HG03558 (cell line): ENCODE measurements at regions not wholly inside any gene's neighbourhood (a gene's known extent, or its start where the extent isn't known, plus 50 kb on each side); places are given as distances from the start of the nearest gene placed in this dataset.
"Not testable (repeated sequence)": the region's sequence is repeated elsewhere in the genome, so short reads cannot be mapped to it uniquely, and the experiment has no call there.

Experiments
- ATAC-seq: cut with Tn5 transposase; IDR thresholded peaks from one replicate; pipeline ENCODE4 v1.9.1; 2021; ENCODE audit warnings: moderate number of reproducible peaks; ENCODE audit not compliant: unreplicated experiment; ENCODE audit errors: extremely low read depth

DNA sequence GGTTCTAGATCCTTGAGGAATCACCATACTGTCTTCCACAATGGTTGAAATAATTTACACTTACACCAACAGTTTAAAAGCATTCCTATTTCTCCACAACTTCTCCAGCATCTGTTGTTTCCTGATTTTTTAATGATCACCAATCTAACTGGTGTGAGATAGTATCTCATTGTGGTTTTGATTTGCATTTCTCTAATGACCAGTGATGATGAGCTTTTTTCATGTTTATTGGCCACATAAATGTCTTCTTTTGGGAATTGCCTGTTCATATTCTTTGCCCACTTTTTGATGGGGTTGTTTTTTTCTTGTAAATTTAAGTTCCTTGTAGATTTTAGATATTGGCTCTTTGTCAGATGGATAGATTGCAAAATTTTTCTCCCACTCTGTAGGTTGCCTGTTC, 138.2 kb downstream of the CXCL12 start:
- ATAC-seq: not testable (repeated sequence)

DNA sequence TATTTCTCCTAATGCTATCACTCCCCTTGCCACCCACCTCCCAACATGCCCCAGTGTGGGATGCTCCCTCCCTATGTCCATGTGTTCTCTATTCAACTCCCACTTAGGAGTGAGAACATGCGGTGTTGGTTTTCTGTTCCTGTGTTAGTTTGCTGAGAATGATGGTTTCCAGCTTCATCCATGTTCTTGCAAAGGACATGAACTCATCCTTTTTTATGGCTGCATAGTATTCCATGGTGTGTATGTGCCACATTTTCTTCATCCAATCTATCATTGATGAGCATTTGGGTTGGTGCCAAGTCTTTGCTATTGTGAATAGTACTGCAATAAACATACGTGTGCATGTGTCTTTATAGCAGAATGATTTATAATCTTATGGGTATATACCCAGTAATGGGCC, 138.6 kb downstream of the CXCL12 start:
- not testable (repeated sequence) for ATAC-seq

DNA sequence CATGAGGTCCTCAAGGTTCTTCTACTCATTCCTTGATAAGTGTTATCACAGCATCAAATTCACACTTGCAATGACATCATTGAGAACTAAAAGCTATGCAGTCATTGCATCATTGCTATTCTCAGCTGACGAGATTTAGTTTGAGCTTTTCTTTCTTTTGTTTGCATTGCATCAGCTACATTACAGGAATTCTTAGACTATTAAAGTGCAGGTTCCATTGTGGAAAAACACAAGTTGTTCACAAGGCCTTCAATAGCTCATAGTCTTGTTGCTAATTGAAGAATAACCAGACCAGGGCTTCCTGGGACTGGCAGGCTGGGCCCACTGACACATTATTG, 139.3 kb downstream of the CXCL12 start:
- no peak for ATAC-seq

- ATAC-seq: no peak
These were observed 139.9 kb downstream of the CXCL12 start for GRCh38 chr10:44244745-44245600.

DNA sequence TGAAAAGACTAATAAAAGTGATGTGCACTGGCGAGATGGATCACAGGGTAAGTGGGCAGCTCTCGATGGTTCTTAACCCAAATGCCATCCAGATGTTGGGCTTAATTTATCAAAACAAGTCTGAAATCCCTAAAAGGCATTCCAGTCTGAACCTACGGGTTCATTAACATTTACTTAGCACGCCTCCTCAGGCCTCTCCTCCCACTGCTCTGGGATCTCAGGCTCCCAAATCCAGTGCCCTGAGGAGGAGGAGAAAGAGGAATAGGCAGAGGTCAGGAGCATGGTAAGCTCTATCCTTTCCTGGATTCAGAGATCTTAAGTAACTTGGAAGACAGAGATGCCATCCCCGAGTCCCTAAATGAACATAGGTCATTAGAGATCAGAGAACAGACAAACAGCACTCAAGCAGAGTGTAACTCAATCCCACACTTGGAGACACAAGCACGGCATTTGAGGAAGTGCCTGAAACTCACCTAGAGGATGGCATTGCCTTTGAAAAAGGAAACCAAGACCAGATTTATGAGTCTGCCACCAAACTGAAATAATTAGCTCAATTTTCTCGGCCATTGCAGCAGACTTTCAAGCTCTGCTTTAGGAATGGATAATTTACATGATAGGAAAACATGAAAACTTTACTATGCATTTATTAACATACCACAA, 140.9 kb downstream of the CXCL12 start:
- no peak for ATAC-seq

GRCh38 chr10:44242826-44243225, 142.1 kb downstream of the CXCL12 start:
- no peak for ATAC-seq

GRCh38 chr10:44242091-44242490, 142.8 kb downstream of the CXCL12 start:
- ATAC-seq: no peak

DNA sequence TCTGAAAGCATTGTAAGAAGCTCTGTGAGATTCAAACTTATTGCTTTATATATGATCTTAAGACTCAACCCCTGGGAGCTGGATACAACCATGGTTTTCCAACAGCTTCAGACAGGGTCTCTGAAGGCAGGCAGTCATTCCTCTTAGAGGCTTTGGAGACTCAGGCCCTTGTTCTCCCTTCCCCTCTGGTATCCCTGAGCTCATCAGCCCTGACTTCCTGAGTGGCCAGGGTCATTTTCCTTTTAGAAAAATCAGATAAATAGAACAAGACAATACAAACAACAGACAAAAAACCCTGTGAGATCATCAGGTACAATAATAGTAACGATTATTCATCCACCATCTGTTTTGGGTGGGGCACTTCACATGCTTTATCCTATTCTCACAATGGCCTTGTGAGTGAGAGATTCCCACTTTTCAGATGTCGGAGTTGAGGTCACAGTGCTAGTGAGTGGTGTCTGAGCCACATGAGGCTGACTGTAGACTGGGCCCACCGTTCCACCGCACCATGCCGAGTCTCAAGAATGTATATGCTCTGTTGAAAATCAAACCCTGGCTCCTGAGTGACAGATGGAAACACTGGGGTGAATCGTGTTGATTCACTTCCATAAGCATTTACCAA, 144.2 kb downstream of the CXCL12 start:
- no peak for ATAC-seq

DNA sequence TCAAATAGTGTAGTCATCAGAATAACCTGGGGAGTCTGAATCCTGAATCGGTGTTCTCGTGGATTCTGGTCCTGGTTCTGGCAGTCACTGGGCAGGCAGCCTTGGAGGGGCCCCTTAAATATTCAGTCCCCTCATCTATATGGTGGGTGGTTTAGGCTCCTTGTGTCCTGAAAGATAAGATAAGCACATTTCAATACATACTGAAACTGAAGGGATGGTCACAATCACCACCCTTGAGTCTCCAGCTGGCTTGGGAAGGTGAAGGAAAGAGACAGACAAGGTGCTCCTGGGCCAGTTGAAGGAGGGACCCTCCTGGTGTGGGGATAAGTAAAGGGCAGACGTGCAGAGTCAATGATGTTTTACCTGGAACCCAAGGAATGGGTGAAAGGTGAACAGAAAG, 146.7 kb downstream of the CXCL12 start:
- no peak for ATAC-seq

GRCh38 chr10:44237364-44238049, 147.4 kb downstream of the CXCL12 start:
- no peak for ATAC-seq

DNA sequence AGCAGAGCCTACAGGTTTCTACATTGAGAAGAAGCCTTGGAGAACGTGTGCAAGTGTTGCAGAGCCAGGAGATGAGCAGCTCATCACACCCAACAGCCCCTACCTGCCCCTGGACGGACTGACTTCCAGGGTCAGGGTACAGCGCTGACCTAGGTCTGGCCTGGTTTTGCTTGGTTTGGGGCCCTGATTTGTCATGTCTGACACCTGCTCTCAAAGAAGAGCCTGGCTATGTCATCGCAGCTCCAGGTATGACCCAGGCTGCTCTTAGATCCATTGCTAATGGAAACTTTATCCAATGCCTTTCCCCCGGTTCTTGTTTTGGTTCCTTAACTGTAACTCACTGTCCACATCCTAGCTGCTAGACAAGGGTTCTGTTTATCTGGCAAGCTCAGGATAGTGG, 149.5 kb downstream of the CXCL12 start:
- no peak for ATAC-seq

DNA sequence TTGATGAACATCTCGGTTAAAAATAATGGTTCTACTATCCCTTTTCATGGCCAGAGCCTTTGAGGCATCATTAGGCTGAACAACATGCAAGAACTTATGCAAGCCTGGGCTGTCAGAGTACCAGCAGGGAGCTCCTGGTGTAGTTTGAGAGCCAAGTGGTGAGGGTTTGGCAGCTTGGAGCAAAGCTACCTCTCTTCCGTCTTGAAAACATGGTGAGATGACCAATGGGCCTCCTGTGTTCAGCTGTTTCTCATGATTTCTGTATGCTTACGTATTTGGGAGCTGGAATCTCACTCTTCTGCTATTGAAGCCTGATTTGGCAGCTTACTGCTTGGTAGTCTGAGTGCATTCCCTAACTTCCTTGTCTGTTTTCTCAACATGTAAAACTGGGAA, 150.4 kb downstream of the CXCL12 start:
- ATAC-seq: no peak

GRCh38 chr10:44233561-44234482, 151.1 kb downstream of the CXCL12 start:
- no peak for ATAC-seq

DNA sequence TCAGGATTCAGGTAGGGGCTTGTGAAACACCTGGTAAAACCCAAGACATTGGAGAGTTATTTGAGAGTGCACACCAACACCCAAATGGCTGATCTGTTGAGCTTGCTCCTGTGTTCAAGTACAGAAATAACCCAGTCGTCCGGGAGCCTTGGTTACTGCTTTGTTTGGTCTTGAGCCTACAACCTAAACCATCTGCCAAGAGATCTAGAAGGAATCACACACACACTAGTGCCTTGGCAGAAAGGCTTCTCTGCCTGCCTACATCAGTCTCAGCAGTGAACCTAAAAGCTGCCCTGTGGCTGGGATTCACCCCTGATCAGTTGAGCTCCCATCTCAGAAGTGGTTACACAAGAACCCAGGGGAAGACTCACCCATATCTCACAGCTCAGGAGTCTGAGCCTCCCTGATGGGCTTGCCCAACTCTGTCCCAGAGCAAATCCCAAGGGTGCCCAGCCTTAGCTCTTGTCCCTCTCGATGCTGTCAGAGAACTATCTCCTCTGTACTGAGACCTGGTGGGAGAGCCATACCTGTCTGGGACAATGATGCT, 167.6 kb downstream of the CXCL12 start:
- no peak for ATAC-seq

DNA sequence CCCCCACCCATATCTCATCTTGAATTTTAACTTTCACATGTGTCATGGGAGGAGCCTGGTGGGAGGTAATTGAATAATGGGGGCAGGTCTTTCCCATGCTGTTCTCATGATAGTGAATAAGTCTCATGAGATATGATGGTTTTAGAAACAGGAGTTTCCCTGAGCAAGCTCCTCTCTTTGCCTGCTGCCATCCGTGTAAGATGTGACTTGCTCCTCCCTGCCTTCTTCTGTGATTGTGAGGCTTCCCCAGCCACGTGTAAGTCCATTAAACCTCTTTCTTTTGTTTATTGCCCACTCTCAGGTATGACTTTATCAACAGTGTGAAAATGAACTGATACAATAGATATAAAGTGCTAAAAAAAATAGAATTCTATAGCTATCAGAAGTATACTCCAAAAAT, 168.8 kb downstream of the CXCL12 start:
- ATAC-seq: no peak

GRCh38 chr10:44209811-44210210, 175.1 kb downstream of the CXCL12 start:
- no peak for ATAC-seq

GRCh38 chr10:44207160-44207559, 177.7 kb downstream of the CXCL12 start:
- ATAC-seq: no peak

GRCh38 chr10:44206127-44206818, 178.6 kb downstream of the CXCL12 start:
- no peak for ATAC-seq

DNA sequence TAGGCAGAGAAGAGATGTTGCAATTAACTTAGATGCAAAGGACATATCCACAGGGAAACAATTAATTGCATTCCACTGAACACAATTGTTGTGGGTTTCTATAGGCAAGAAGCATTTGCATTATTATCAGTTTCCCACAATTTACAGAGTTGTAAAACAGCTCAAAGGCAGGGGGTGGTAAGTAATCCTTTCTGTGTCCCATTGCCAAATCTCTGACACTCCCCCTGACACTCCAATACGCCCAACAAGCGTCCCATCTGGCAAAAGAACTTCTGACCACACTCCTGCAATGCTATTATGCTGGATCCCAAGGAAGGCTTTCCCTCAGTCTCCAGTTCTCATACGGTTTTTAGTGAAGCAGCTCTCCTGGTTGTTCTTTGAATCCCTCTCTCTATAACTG, 179.8 kb downstream of the CXCL12 start:
- ATAC-seq: no peak
